ENCODE measurements at regions not wholly inside any gene's neighbourhood (a gene's known extent, or its start where the extent isn't known, plus 50 kb on each side); places are given as distances from the start of the nearest gene placed in this dataset.

DNA sequence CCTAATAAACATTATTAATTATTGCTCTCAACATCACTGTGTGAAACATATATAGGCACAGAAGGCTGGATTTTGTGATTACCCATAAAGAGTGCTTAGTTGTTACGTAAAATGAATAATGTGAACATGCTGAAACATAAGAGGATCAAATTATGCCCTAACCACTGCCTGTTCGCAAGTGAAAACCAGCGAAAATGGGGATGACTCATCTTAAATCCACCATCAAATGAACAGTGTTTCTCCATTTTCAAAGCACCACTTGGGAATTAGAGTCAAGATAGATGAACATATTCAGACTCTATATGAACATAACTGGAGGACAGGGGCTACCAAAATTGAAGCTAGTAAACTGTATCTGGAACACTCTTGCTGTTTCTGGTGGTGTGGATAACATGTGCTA lies 386.2 kb downstream of the HHIPL2 start:
- POLR2A ChIA-PET (ENCODE audit: partially characterized antibody): no interaction called here
- H4K8ac ChIP-seq (ENCODE audit: extremely low read depth, insufficient read depth, low read length): no peak overlapping the region
- no peak overlapping the region for H2BK15ac ChIP-seq (ENCODE audit: low read length)
- H3K9ac ChIP-seq (replicated peaks in 1 of 4; ENCODE audit: extremely low read depth in 1 of 4, low read depth in 3 of 4, low read length in 3 of 4): no peak overlapping the region
- 0 out of 4 replicates have a peak, but pooled peaks cover 2% of the 10 kb centered on the region in 2 experiments for H3K9me3 ChIP-seq (ENCODE audit: insufficient read depth in 2 of 2, low read depth in 1 of 2, low read length in 1 of 2)
- H4K5ac ChIP-seq (ENCODE audit: insufficient read length, low read depth, low read length): no peak overlapping the region
- H3K14ac ChIP-seq (ENCODE audit: insufficient read length): no peak overlapping the region
- no peaks in the 10 kb centered on the region for H3K23me2 ChIP-seq (ENCODE audit: low read depth, low read length)
- no peak overlapping the region for H3K4me2 ChIP-seq (ENCODE audit: insufficient read depth in 1 of 2, low read depth in 2 of 2, low read length in 2 of 2)
- no peak overlapping the region for H2AK5ac ChIP-seq (ENCODE audit: low read depth, low read length)
- no peak for FAIRE-seq
- no peaks in the 10 kb centered on the region for H3K79me2 ChIP-seq (ENCODE audit: control insufficient read depth in 1 of 2, insufficient read depth in 2 of 2, low read length in 2 of 2)
- H2BK5ac ChIP-seq (ENCODE audit: low read depth, low read length): no peak overlapping the region
- H3K27ac ChIP-seq (ENCODE audit: low read depth, low read length): no peak overlapping the region
- no peak overlapping the region for H2BK20ac ChIP-seq (ENCODE audit: low read length)
- H3K18ac ChIP-seq (ENCODE audit: extremely low read depth, low read length): no peak overlapping the region
- no peaks in the 10 kb centered on the region for H3K4me1 ChIP-seq (replicated peaks in 1 of 4; ENCODE audit: control insufficient read depth in 3 of 4, insufficient read depth in 4 of 4, low read length in 3 of 4)
- H3K79me1 ChIP-seq (ENCODE audit: low read depth, low read length): no peaks in the 10 kb centered on the region
- no peak overlapping the region for H3K4ac ChIP-seq (replicated peaks; ENCODE audit: insufficient read length, low read depth, low read length)
- H3K23ac ChIP-seq (ENCODE audit: insufficient read length): no peak overlapping the region
- no peaks in the 10 kb centered on the region for H3K36me3 ChIP-seq (ENCODE audit: control insufficient read depth in 2 of 4, insufficient read depth in 4 of 4, low read length in 3 of 4)
- H2BK120ac ChIP-seq (replicated peaks; ENCODE audit: low read depth, low read length): no peak overlapping the region
- H4K20me1 ChIP-seq (replicated peaks in 1 of 2; ENCODE audit: control insufficient read depth in 1 of 2, insufficient read depth in 2 of 2, low read length in 2 of 2): no peaks in the 10 kb centered on the region
- 64% methylated on average over 3 of the region's 3 CpGs; no CpG with 5 or more reads in 1 of the 2 experiments for WGBS, 2 experiments (ENCODE audit: extremely low coverage in 1 of 2, insufficient coverage in 1 of 2, insufficient read length in 1 of 2, insufficient replicate concordance in 2 of 2, low coverage in 1 of 2, low lambda C conversion rate in 2 of 2, missing lambda C conversion rate in 1 of 2)
- CTCF ChIA-PET (ENCODE audit: partially characterized antibody): interaction anchor here (0.7 to 2.4 kb wide), 4 partner anchors 9 to 684 kb away, joined by 3 to 15 read pairs (median 5); no protein-coding TSS in a partner anchor
- DNase-seq (ENCODE audit: low read depth in 1 of 2, low spot score in 2 of 2): no peak
- H2AFZ ChIP-seq (ENCODE audit: low read length): no peak overlapping the region
- H4K91ac ChIP-seq (replicated peaks; ENCODE audit: insufficient read length, low read length): no peak overlapping the region
- no peak overlapping the region for H3K56ac ChIP-seq (replicated peaks; ENCODE audit: insufficient read length, low read depth, low read length)
- H2BK12ac ChIP-seq (ENCODE audit: low read depth, low read length): no peak overlapping the region
- H3K27me3 ChIP-seq (replicated peaks in 1 of 4; ENCODE audit: control insufficient read depth in 3 of 4, extremely low read depth in 1 of 4, insufficient read depth in 3 of 4, low read length in 3 of 4): no peaks in the 10 kb centered on the region
- H3K4me3 ChIP-seq (ENCODE audit: extremely low read depth in 1 of 4, insufficient read depth in 2 of 4, low read depth in 3 of 4, low read length in 4 of 4): no peak overlapping the region
- no peak for TF ChIP-seq SP1 (IDR thresholded peaks at IDR 0.05; ENCODE audit: low read depth, low read length)
- no peak for TF ChIP-seq RXRA (IDR thresholded peaks at IDR 0.05; ENCODE audit: insufficient read depth, low read depth, low read length)

Data from H1 (cell line).